H9 (cell line): ENCODE measurements at regions not wholly inside any gene's neighbourhood (a gene's known extent, or its start where the extent isn't known, plus 50 kb on each side); places are given as distances from the start of the nearest gene placed in this dataset.

Source experiments
- DNase-seq: peaks from one replicate; pipeline ENCODE4 v3.0.0-alpha.2; 2017
- H2AFZ ChIP-seq: one replicate; pipeline ENCODE4 v1.6.1; 2013; ENCODE audit warnings: mild to moderate bottlenecking, low read length, control low read depth, moderate library complexity
- H2AK5ac ChIP-seq: 2 replicates; pipeline ENCODE4 v1.6.1; 2013; ENCODE audit warnings: low read length, control low read depth, mixed read lengths; ENCODE audit not compliant: insufficient read length
- H2BK120ac ChIP-seq: one replicate; pipeline ENCODE4 v1.6.1; 2013; ENCODE audit warnings: low read depth, mild to moderate bottlenecking, low read length, control low read depth, inconsistent platforms; ENCODE audit not compliant: poor library complexity, severe bottlenecking
- H2BK12ac ChIP-seq: 2 replicates; pipeline ENCODE4 v1.6.1; 2013; ENCODE audit warnings: low read length, control low read depth, mixed read lengths, low read depth; ENCODE audit not compliant: insufficient read length
- H2BK15ac ChIP-seq: 2 replicates; pipeline ENCODE4 v1.6.1; 2013; ENCODE audit warnings: low read depth, low read length, control low read depth
- H2BK20ac ChIP-seq: one replicate; pipeline ENCODE4 v1.6.1; 2013; ENCODE audit warnings: low read depth, mild to moderate bottlenecking, low read length, control low read depth, inconsistent platforms; ENCODE audit not compliant: poor library complexity, severe bottlenecking
- H2BK5ac ChIP-seq: 2 replicates; pipeline ENCODE4 v1.6.1; 2013; ENCODE audit warnings: low read length, control low read depth, mixed read lengths; ENCODE audit not compliant: insufficient read length
- H3K14ac ChIP-seq: 2 replicates; pipeline ENCODE4 v1.6.1; 2013; ENCODE audit warnings: low read length, control low read depth; ENCODE audit not compliant: insufficient read depth
- H3K18ac ChIP-seq: 2 replicates; pipeline ENCODE4 v1.6.1; 2013; ENCODE audit warnings: low read depth, mild to moderate bottlenecking, mixed read lengths, low read length, control low read depth; ENCODE audit not compliant: insufficient read length
- H3K23ac ChIP-seq: 2 replicates; pipeline ENCODE4 v1.6.1; 2013; ENCODE audit warnings: low read length, control low read depth, mixed read lengths, low read depth; ENCODE audit not compliant: insufficient read length
- H3K23me2 ChIP-seq: 2 replicates; pipeline ENCODE4 v1.6.1; 2013; ENCODE audit warnings: low read depth, mild to moderate bottlenecking, mixed read lengths, low read length, control low read depth; ENCODE audit not compliant: insufficient read length, poor library complexity, severe bottlenecking
- H3K27ac ChIP-seq: 2 replicates; pipeline ENCODE4 v1.5.1; 2013; ENCODE audit warnings: low read length, control low read depth, mixed read lengths, low read depth; ENCODE audit not compliant: insufficient read length
- H3K27me3 ChIP-seq: 2 replicates; pipeline ENCODE4 v1.6.1; 2013; ENCODE audit warnings: low read length, control low read depth, inconsistent platforms; ENCODE audit not compliant: insufficient read depth
- H3K4ac ChIP-seq: 2 replicates; pipeline ENCODE4 v1.6.1; 2013; ENCODE audit warnings: low read depth, mild to moderate bottlenecking, control low read depth, inconsistent platforms, low read length, moderate library complexity
- H3K4me1 ChIP-seq: 2 replicates; pipeline ENCODE4 v1.6.1; 2013; ENCODE audit warnings: low read length, control low read depth, inconsistent platforms; ENCODE audit not compliant: insufficient read depth
- H3K4me2 ChIP-seq: 2 replicates; pipeline ENCODE4 v1.6.1; 2013; ENCODE audit warnings: low read length, control low read depth, mixed read lengths; ENCODE audit not compliant: insufficient read length, insufficient read depth
- H3K56ac ChIP-seq: 2 replicates; pipeline ENCODE4 v1.6.1; 2013; ENCODE audit warnings: low read depth, mild to moderate bottlenecking, mixed read lengths, low read length, control low read depth; ENCODE audit not compliant: insufficient read length
- H3K79me1 ChIP-seq: 2 replicates; pipeline ENCODE4 v1.6.1; 2013; ENCODE audit warnings: low read depth, mild to moderate bottlenecking, moderate library complexity, low read length, control low read depth, inconsistent platforms; ENCODE audit not compliant: insufficient read depth, poor library complexity, severe bottlenecking
- H3K79me2 ChIP-seq: 2 replicates; pipeline ENCODE4 v1.6.1; 2013; ENCODE audit warnings: low read length, control low read depth, inconsistent platforms; ENCODE audit not compliant: insufficient read depth
- H3K9ac ChIP-seq: 2 replicates; pipeline ENCODE4 v1.6.1; 2013; ENCODE audit warnings: low read length, control low read depth, mixed read lengths; ENCODE audit not compliant: insufficient read length; ENCODE audit errors: extremely low read depth
- H3K9me3 ChIP-seq: one replicate; pipeline ENCODE4 v1.6.1; 2013; ENCODE audit warnings: low read depth, low read length, inconsistent platforms; ENCODE audit not compliant: control insufficient read depth
- H3T11ph ChIP-seq: one replicate; pipeline ENCODE4 v1.6.1; 2013; ENCODE audit warnings: mild to moderate bottlenecking, low read length, control low read depth, inconsistent platforms
- H4K20me1 ChIP-seq: one replicate; pipeline ENCODE4 v1.6.1; 2013; ENCODE audit not compliant: control insufficient read depth, insufficient read length, insufficient read depth
- H4K5ac ChIP-seq: 2 replicates; pipeline ENCODE4 v1.6.1; 2013; ENCODE audit warnings: low read depth, mild to moderate bottlenecking, mixed read lengths, low read length, control low read depth; ENCODE audit not compliant: insufficient read length
- H4K8ac ChIP-seq: replicated peaks from 2 replicates; pipeline ENCODE4 v1.6.1; 2013; ENCODE audit warnings: low read length, control low read depth, mixed read lengths, low read depth; ENCODE audit not compliant: insufficient read length
- H4K91ac ChIP-seq: 2 replicates; pipeline ENCODE4 v1.6.1; 2013; ENCODE audit warnings: low read depth, mild to moderate bottlenecking, moderate library complexity, mixed read lengths, low read length, control low read depth; ENCODE audit not compliant: insufficient read length
- H3K27ac Mint-ChIP-seq, 3 experiments: 2 replicates in 2 of 3; 3 replicates in 1 of 3; pipeline ENCODE4 v1.8.0; 2020 to 2021; ENCODE audit warnings: mixed read lengths in 3 of 3, mild to moderate bottlenecking in 1 of 3, moderate library complexity in 1 of 3
- H3K27me3 Mint-ChIP-seq: 2 replicates; pipeline ENCODE4 v1.8.0; 2021; ENCODE audit warnings: low read depth, mild to moderate bottlenecking, moderate library complexity, mixed read lengths
- H3K36me3 Mint-ChIP-seq, 3 experiments: 2 replicates in 2 of 3; 3 replicates in 1 of 3; pipeline ENCODE4 v1.8.0; 2020 to 2021; ENCODE audit warnings: low read depth in 3 of 3, mixed read lengths in 3 of 3; ENCODE audit not compliant: insufficient read depth in 1 of 3
- H3K4me1 Mint-ChIP-seq, 2 experiments: 2 replicates each; pipeline ENCODE4 v1.8.0; 2020; ENCODE audit warnings: mixed read lengths in 2 of 2
- H3K4me3 Mint-ChIP-seq, 2 experiments: 2 replicates in 1 of 2; 3 replicates in 1 of 2; pipeline ENCODE4 v1.8.0; 2020 to 2021; ENCODE audit warnings: mild to moderate bottlenecking in 2 of 2, mixed read lengths in 2 of 2, moderate library complexity in 1 of 2
- H3K9me3 Mint-ChIP-seq, 2 experiments: 2 replicates in 1 of 2; 3 replicates in 1 of 2; pipeline ENCODE4 v1.8.0; 2020; ENCODE audit warnings: mild to moderate bottlenecking in 2 of 2, mixed read lengths in 2 of 2, moderate library complexity in 1 of 2
- WGBS: extraction: QIAGEN DNeasy Blood & Tissue Kit; methylation state at CpG from one replicate; pipeline ENCODE4 v1.1.7; 2013; ENCODE audit warnings: missing lambda C conversion rate, low lambda C conversion rate, mixed read lengths; ENCODE audit not compliant: insufficient read length; ENCODE audit errors: extremely low coverage; 5-methylcytosine and 5-hydroxymethylcytosine counted together
- TF ChIP-seq, protein P1 (sequence below): fragments of 200-600 bp; sonication (generic); conservative IDR thresholded peaks from 3 replicates; pipeline ENCODE4 v1.8.0; 2021; ENCODE audit warnings: antibody characterized with exemption, mild to moderate bottlenecking

DNA sequence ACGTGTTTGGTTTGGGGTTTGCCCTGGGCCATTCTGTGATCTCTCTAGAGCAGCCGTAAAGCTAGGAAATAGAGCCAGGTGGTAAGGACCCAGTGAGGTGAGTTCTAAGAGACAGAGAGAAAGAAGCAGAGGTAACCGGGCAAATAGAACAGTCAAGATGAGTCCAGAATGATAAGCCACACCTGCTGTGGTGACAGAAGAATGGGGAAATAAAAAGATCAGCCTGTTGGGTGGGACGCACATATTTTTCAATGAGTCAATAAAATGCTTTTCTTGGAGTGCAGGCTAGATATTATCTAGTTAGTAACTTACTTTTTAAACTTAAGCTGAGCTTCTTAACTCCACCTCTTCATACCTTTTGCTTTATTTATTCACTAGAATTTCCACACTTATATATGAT, 135.0 kb downstream of the NFKBIZ start:
- Histone ChIP-seq H3K9me3 (no peaks in the 10 kb centered on the region), H3K23ac (no peak overlapping the region), H2AK5ac (no peak overlapping the region), H2BK120ac (no peak overlapping the region), H3K23me2 (no peaks in the 10 kb centered on the region), H3K4ac (no peak overlapping the region), H3K14ac (no peak overlapping the region), H2AFZ (no peak overlapping the region), H3K18ac (no peak overlapping the region), H4K8ac (no peak overlapping the region), H2BK20ac (no peak overlapping the region), H3K4me1 (no peaks in the 10 kb centered on the region), H3K56ac (no peak overlapping the region), H4K91ac (no peak overlapping the region), H3K4me2 (no peak overlapping the region), H3K79me1 (no peaks in the 10 kb centered on the region), H3K9ac (no peak overlapping the region), H4K5ac (no peak overlapping the region), H2BK12ac (no peak overlapping the region), H3K27me3 (no peaks in the 10 kb centered on the region), H3K79me2 (no peaks in the 10 kb centered on the region), H4K20me1 (no peaks in the 10 kb centered on the region), H2BK15ac (no peak overlapping the region), H3T11ph (no peak overlapping the region), H2BK5ac (no peak overlapping the region), H3K27ac (no peak overlapping the region)
- no peak overlapping the region for H3K27ac Mint-ChIP-seq
- TF ChIP-seq, protein P1, sequence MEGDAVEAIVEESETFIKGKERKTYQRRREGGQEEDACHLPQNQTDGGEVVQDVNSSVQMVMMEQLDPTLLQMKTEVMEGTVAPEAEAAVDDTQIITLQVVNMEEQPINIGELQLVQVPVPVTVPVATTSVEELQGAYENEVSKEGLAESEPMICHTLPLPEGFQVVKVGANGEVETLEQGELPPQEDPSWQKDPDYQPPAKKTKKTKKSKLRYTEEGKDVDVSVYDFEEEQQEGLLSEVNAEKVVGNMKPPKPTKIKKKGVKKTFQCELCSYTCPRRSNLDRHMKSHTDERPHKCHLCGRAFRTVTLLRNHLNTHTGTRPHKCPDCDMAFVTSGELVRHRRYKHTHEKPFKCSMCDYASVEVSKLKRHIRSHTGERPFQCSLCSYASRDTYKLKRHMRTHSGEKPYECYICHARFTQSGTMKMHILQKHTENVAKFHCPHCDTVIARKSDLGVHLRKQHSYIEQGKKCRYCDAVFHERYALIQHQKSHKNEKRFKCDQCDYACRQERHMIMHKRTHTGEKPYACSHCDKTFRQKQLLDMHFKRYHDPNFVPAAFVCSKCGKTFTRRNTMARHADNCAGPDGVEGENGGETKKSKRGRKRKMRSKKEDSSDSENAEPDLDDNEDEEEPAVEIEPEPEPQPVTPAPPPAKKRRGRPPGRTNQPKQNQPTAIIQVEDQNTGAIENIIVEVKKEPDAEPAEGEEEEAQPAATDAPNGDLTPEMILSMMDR, result no peak
- no CpG with 5 or more reads among the region's 4 CpGs for WGBS
- H3K4me3 Mint-ChIP-seq, result no peak overlapping the region
- H3K4me1 Mint-ChIP-seq, result peaks cover 0 to 4% of the 10 kb centered on the region in 2 experiments; a peak in 1 of 4 replicates
- no peaks in the 10 kb centered on the region for H3K36me3 Mint-ChIP-seq
- no peaks in the 10 kb centered on the region for H3K27me3 Mint-ChIP-seq
- DNase-seq, result no peak
- no peaks in the 10 kb centered on the region for H3K9me3 Mint-ChIP-seq
